Sigmoid colon (tissue), 4 donors: ENCODE measurements at regions not wholly inside any gene's neighbourhood (a gene's known extent, or its start where the extent isn't known, plus 50 kb on each side); places are given as distances from the start of the nearest gene placed in this dataset.

Experiments
- POLR2AphosphoS5 ChIP-seq, 4 donors: sonication (generic); formaldehyde crosslinking; IDR thresholded peaks; one replicate each; pipeline ENCODE4 v1.6.1; 2017; ENCODE audit warnings: antibody characterized with exemption in 4 of 4
- TF ChIP-seq, protein P1 (sequence below), 4 experiments: fragments of 450-650 bp in 3 of 4; fragments of 200-600 bp in 1 of 4; IDR thresholded peaks; one replicate each; pipeline ENCODE4 v1.5.1; 2016 to 2019; ENCODE audit warnings: antibody characterized with exemption in 4 of 4, mild to moderate bottlenecking in 3 of 4, moderate library complexity in 2 of 4

DNA sequence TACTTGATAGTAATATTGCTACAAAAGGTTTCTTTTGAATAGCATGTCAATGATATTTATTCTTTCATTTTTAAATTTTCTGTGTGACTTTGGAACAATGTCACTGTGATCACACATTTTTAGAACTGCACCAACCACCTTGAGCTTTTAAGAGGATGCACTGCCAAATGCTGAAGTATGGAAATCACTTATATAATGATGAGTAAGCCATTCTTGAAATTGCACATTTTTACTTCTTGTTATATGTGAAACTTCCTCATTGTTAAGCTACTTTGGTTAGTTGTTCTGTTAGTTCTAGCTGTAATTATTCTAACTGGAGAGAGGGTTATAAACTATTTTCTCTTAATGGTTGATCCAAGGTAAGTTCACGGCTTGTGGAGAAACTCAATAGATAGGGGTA lies 547.5 kb downstream of the ZIC1 start:
- TF ChIP-seq, protein P1, sequence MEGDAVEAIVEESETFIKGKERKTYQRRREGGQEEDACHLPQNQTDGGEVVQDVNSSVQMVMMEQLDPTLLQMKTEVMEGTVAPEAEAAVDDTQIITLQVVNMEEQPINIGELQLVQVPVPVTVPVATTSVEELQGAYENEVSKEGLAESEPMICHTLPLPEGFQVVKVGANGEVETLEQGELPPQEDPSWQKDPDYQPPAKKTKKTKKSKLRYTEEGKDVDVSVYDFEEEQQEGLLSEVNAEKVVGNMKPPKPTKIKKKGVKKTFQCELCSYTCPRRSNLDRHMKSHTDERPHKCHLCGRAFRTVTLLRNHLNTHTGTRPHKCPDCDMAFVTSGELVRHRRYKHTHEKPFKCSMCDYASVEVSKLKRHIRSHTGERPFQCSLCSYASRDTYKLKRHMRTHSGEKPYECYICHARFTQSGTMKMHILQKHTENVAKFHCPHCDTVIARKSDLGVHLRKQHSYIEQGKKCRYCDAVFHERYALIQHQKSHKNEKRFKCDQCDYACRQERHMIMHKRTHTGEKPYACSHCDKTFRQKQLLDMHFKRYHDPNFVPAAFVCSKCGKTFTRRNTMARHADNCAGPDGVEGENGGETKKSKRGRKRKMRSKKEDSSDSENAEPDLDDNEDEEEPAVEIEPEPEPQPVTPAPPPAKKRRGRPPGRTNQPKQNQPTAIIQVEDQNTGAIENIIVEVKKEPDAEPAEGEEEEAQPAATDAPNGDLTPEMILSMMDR (IDR thresholded peaks at IDR 0.05) = no peak
- TF ChIP-seq POLR2AphosphoS5 (IDR thresholded peaks at IDR 0.05) = no peak
